ENCODE measurements at regions not wholly inside any gene's neighbourhood (a gene's known extent, or its start where the extent isn't known, plus 50 kb on each side); places are given as distances from the start of the nearest gene placed in this dataset.

DNA sequence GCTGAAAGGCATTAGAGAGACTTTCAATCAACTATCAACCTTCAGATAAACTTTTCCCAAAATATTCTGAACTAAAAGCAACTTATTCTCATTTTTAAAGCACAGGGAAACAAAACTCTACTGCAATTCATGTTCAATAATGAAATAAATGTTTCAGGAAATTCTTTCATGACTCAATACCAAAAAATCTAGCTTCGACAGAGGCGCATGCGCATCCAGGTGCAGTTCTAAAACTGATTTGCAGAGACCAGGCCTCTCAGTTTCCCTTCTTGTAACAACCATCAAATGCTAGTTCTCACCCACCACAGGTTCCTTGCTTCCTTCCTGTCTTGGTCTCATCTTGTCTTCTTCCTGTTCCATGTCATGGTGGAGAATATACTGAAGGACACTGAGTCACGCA, 55.3 kb upstream of the NRBF2 start:
- Histone ChIP-seq H3K36me3 (ENCODE audit: control insufficient read depth, insufficient read depth, low read length) (no peaks in the 10 kb centered on the region), H3K27me3 (ENCODE audit: control insufficient read depth, insufficient read depth, low read length) (no peaks in the 10 kb centered on the region), H3K4me3 (ENCODE audit: low read length) (no peak overlapping the region), H3K9ac (ENCODE audit: low read length) (no peak overlapping the region), H3K27ac (ENCODE audit: low read depth, low read length) (no peak overlapping the region), H3K4me1 (ENCODE audit: control insufficient read depth, insufficient read depth, low read length) (no peaks in the 10 kb centered on the region)

DNA sequence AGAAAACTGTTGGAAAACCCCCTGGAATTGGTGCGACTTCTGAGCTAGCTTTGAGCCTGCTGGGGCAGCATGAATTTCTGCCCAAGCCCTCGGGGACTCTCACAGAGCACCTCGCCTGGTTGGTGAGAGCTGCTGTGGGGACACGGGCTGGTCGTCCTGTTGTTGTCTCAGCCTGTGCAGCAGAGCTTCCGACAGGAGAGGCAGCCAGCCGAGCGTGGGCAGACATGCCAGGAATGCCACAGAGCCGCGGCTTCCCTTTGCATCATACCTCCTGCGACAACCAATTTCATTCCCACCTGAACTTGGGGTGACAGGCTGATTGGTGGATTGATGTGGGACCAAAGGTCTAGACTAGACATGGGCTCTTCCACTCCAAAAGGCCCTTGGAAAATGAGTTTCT, 60.2 kb upstream of the NRBF2 start:
- no peak overlapping the region for H3K27ac ChIP-seq (ENCODE audit: low read depth, low read length)
- no peaks in the 10 kb centered on the region for H3K4me1 ChIP-seq (ENCODE audit: control insufficient read depth, insufficient read depth, low read length)
- H3K27me3 ChIP-seq (ENCODE audit: control insufficient read depth, insufficient read depth, low read length), result no peaks in the 10 kb centered on the region
- H3K4me3 ChIP-seq (ENCODE audit: low read length), result no peak overlapping the region
- H3K36me3 ChIP-seq (ENCODE audit: control insufficient read depth, insufficient read depth, low read length), result no peaks in the 10 kb centered on the region
- H3K9ac ChIP-seq (ENCODE audit: low read length), result no peak overlapping the region

DNA sequence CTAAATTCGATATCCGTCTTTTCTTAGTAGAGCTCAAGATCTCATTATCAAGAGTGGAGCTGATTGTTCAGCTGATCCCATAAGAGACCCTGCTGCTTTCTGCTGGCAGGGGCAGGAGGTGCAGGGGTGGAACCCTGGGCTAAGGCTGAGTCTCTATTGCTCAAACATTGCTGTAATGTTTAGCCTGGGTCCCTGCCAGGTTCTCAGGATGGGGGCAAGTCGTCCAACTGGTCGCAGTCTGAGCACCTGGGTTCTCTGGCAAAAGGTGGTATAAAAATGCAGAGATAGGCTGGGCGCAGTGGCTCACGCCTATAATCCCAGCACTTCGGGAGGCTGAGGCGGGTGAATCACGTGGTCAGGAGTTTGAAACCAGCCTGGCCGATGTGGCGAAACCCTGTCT, 62.0 kb upstream of the NRBF2 start:
- no peaks in the 10 kb centered on the region for H3K27me3 ChIP-seq (ENCODE audit: control insufficient read depth, insufficient read depth, low read length)
- H3K9ac ChIP-seq (ENCODE audit: low read length), result no peak overlapping the region
- no peak overlapping the region for H3K27ac ChIP-seq (ENCODE audit: low read depth, low read length)
- H3K36me3 ChIP-seq (ENCODE audit: control insufficient read depth, insufficient read depth, low read length), result no peaks in the 10 kb centered on the region
- H3K4me1 ChIP-seq (ENCODE audit: control insufficient read depth, insufficient read depth, low read length), result no peaks in the 10 kb centered on the region
- no peak overlapping the region for H3K4me3 ChIP-seq (ENCODE audit: low read length)

DNA sequence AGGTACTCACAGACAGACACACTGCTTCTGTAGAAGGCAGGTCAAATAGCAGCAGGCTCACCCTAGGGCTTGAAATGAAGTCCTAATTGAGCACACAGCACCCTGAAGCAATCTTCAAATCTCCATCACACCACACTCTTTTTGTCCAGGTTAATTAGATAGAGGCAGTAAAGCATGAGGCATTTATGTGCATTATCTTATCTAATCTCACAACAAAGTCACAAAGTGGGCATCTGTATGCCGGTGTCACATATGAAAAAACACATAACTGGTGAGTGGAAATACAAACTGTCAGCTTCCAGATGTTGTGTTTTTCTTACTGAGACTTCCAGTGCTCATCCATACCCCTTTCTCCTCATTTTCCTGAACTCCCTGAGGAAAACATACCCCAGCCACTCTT, 63.8 kb upstream of the NRBF2 start:
- Histone ChIP-seq H3K36me3 (ENCODE audit: control insufficient read depth, insufficient read depth, low read length) (no peaks in the 10 kb centered on the region), H3K4me1 (ENCODE audit: control insufficient read depth, insufficient read depth, low read length) (no peaks in the 10 kb centered on the region), H3K27me3 (ENCODE audit: control insufficient read depth, insufficient read depth, low read length) (no peaks in the 10 kb centered on the region), H3K27ac (ENCODE audit: low read depth, low read length) (no peak overlapping the region), H3K9ac (ENCODE audit: low read length) (no peak overlapping the region), H3K4me3 (ENCODE audit: low read length) (no peak overlapping the region)

DNA sequence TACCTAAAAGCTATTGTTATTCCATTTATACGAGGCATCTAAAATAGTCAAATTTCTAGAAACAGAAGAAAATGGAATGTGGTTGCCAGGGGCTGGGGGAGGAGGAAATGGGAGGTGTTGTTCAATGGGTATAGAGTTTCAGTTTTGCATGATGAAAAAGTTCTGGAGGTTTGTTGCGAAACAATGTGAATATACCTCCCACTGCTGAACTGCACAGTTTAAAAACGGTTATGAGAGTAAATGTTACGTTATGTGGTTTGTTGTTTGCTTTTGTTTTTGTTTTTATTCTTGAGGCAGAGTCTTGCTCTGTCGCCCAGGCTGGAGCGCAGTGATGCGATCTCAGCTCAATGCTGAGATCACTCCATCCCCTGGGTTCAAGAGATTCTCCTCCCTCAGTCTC, 64.9 kb upstream of the NRBF2 start:
- Histone ChIP-seq H3K4me1 (ENCODE audit: control insufficient read depth, insufficient read depth, low read length) (no peaks in the 10 kb centered on the region), H3K27me3 (ENCODE audit: control insufficient read depth, insufficient read depth, low read length) (no peaks in the 10 kb centered on the region), H3K4me3 (ENCODE audit: low read length) (no peak overlapping the region), H3K27ac (ENCODE audit: low read depth, low read length) (no peak overlapping the region), H3K36me3 (ENCODE audit: control insufficient read depth, insufficient read depth, low read length) (no peaks in the 10 kb centered on the region), H3K9ac (ENCODE audit: low read length) (no peak overlapping the region)

DNA sequence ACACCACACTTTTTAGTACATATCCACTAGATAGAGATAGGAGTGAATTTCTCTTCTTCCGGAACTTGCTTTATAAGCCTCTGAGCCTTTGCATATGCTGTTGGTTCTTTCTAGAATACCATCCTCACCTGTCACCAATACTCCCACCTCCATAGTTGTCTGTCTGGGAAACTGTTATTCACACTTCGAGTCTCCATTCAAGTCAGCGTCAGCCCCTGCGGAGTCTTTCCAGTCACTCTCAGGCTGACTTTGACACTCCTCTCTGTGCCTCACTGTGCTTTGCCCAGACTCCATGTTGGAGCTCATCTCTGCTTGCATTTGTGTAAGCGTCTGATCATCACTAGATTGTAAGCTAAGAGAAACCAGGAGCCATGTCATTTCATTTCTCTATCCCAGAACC, 66.5 kb upstream of the NRBF2 start:
- Histone ChIP-seq H3K36me3 (ENCODE audit: control insufficient read depth, insufficient read depth, low read length) (no peaks in the 10 kb centered on the region), H3K27me3 (ENCODE audit: control insufficient read depth, insufficient read depth, low read length) (no peaks in the 10 kb centered on the region), H3K9ac (ENCODE audit: low read length) (no peak overlapping the region), H3K27ac (ENCODE audit: low read depth, low read length) (no peak overlapping the region), H3K4me1 (ENCODE audit: control insufficient read depth, insufficient read depth, low read length) (no peaks in the 10 kb centered on the region), H3K4me3 (ENCODE audit: low read length) (no peak overlapping the region)

DNA sequence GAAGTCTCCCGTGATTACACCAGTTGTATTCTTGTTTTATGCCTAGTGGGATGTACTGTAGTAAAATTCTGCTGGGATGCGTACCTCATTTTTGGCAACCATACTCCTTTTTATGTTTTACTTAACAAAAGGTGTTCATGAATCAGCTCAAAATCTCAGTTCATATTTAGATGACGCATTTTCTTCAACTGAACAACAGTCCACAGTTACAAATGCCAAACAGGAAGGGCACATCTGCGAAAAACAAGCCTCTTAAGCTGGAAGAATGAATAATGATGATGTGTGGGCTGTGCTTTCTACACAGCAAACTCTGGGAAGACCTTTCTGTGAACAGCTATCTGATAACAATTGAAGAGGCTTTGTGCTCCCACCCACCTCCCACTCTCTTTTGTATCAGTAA, 68.4 kb upstream of the NRBF2 start:
- no peak overlapping the region for H3K27ac ChIP-seq (ENCODE audit: low read depth, low read length)
- no peaks in the 10 kb centered on the region for H3K27me3 ChIP-seq (ENCODE audit: control insufficient read depth, insufficient read depth, low read length)
- no peaks in the 10 kb centered on the region for H3K36me3 ChIP-seq (ENCODE audit: control insufficient read depth, insufficient read depth, low read length)
- H3K4me3 ChIP-seq (ENCODE audit: low read length), result no peak overlapping the region
- no peaks in the 10 kb centered on the region for H3K4me1 ChIP-seq (ENCODE audit: control insufficient read depth, insufficient read depth, low read length)
- H3K9ac ChIP-seq (ENCODE audit: low read length), result no peak overlapping the region

DNA sequence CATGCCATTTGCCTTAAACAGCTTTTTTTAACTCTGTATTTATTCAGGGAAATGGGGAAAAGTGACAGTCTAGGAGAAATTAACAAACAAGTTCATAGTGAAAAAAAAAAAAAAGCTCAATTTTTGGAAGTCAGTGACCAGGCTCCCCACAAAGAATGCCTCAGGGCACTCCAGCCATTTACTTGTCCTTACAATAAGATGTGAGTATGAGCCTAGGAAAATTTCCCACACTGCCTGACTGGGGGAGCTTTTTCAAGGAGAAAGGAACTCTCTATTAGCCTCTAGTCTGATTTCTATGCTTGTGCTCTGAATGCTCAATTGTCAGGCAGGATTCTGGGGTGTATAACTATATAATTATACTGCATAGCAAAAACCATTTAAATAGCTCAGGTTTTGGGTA, 74.9 kb upstream of the NRBF2 start:
- no peak overlapping the region for H3K27ac ChIP-seq (ENCODE audit: low read depth, low read length)
- no peaks in the 10 kb centered on the region for H3K4me1 ChIP-seq (ENCODE audit: control insufficient read depth, insufficient read depth, low read length)
- H3K4me3 ChIP-seq (ENCODE audit: low read length), result no peak overlapping the region
- no peaks in the 10 kb centered on the region for H3K36me3 ChIP-seq (ENCODE audit: control insufficient read depth, insufficient read depth, low read length)
- no peak overlapping the region for H3K9ac ChIP-seq (ENCODE audit: low read length)
- H3K27me3 ChIP-seq (ENCODE audit: control insufficient read depth, insufficient read depth, low read length), result no peaks in the 10 kb centered on the region

DNA sequence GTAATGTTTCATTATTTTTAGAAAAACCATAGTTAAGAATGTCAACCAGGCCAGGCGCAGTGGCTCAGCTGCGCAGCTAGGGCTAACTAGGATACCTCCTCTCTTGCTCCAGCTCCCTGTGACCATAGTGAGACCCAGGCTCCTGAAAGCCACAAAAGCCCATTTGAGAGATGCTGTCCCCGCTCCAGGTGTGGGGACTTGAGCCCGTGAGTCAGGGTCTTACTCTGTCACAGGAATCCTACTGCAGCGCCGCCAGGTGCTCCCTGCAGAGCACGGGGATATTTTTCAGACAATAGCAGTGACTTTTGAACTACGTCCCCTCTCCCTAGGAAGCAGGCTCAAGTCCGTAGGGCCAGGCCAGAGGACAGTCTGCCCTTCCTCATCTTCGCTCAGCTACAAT, 75.6 kb upstream of the NRBF2 start:
- Histone ChIP-seq H3K36me3 (ENCODE audit: control insufficient read depth, insufficient read depth, low read length) (no peaks in the 10 kb centered on the region), H3K27ac (ENCODE audit: low read depth, low read length) (no peak overlapping the region), H3K4me1 (ENCODE audit: control insufficient read depth, insufficient read depth, low read length) (no peaks in the 10 kb centered on the region), H3K27me3 (ENCODE audit: control insufficient read depth, insufficient read depth, low read length) (no peaks in the 10 kb centered on the region), H3K9ac (ENCODE audit: low read length) (no peak overlapping the region), H3K4me3 (ENCODE audit: low read length) (no peak overlapping the region)

DNA sequence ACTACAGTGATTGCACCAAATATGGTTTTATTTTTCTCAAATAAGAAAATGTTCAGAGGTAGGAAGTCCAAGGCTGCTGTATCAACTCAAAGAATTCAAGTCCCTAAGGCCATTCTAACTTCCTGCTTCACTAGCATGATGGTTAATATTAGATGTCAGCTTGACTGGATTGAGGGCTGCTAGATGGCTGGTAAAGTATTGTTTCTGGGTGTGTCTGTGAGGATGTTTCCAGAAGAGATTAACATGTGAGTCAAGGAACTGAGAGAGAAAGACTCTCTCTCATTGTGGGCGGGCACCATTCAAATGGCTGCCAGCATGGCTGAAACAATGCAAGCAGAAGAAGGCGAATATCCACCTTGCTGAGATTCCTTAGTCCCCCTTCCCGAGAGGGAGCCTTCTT, 77.4 kb upstream of the NRBF2 start:
- no peaks in the 10 kb centered on the region for H3K36me3 ChIP-seq (ENCODE audit: control insufficient read depth, insufficient read depth, low read length)
- no peak overlapping the region for H3K9ac ChIP-seq (ENCODE audit: low read length)

DNA sequence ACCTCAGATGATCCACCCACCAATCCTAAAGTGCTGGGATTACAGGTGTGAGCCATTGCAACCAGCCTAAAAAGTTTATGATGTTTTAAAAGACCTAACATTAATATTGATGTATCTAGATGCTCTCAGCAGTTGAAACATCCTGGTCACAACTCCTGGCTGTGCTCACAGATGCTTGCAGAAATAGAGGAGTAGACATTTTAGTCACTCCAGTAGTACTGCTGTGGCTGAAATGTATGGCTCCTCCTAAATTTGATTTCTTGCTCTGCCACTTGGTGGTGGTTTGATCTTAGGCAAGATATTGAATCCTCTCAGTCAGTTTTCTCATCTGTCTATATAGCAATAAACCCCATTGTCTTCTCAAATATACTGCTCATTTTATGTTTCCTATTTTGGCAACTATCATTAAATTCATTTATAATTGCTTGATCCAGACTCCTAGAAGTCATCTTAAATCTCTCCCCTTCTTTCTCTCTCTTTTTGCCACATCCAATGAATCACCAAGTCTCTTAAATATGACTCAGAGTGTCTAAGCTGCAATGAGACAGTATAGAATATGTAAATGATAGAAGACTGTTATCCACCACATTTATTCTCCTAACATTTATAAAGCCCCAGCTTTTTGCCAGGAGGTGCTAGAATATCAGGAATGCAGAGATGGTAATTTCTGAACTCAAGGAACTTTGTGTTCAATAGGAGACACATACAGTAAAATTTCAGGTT, 78.1 kb upstream of the NRBF2 start:
- Histone ChIP-seq H3K4me3 (ENCODE audit: low read length) (no peak overlapping the region), H3K36me3 (ENCODE audit: control insufficient read depth, insufficient read depth, low read length) (no peaks in the 10 kb centered on the region), H3K27me3 (ENCODE audit: control insufficient read depth, insufficient read depth, low read length) (no peaks in the 10 kb centered on the region), H3K27ac (ENCODE audit: low read depth, low read length) (no peak overlapping the region), H3K4me1 (ENCODE audit: control insufficient read depth, insufficient read depth, low read length) (no peaks in the 10 kb centered on the region), H3K9ac (ENCODE audit: low read length) (no peak overlapping the region)

More for the DNA sequence above, 77.4 kb upstream of the NRBF2 start:
- Histone ChIP-seq H3K4me3 (ENCODE audit: low read length) (no peak overlapping the region), H3K27ac (ENCODE audit: low read depth, low read length) (no peak overlapping the region), H3K4me1 (ENCODE audit: control insufficient read depth, insufficient read depth, low read length) (no peaks in the 10 kb centered on the region), H3K27me3 (ENCODE audit: control insufficient read depth, insufficient read depth, low read length) (no peaks in the 10 kb centered on the region)

DNA sequence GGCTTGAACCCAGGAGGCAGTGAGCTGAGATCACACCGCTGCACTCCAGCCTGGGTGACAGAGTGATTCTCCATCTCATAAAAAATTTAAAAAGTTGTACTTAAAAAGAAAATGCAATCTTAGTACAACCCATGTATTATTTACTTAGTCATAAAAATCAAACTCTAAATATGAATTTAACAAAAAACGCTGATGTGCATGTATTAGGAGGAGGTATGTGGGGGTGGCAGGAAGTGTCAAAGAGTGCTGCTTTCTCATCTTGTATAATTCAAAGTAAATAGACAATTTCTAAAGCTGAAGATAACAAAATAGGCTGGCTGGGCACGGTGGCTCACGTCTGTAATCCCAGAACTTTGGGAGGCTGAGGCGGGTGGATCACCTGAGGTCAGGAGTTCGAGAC, 81.0 kb upstream of the NRBF2 start:
- H3K4me1 ChIP-seq (ENCODE audit: control insufficient read depth, insufficient read depth, low read length), result no peaks in the 10 kb centered on the region
- H3K4me3 ChIP-seq (ENCODE audit: low read length), result no peak overlapping the region
- H3K27ac ChIP-seq (ENCODE audit: low read depth, low read length), result no peak overlapping the region
- no peaks in the 10 kb centered on the region for H3K36me3 ChIP-seq (ENCODE audit: control insufficient read depth, insufficient read depth, low read length)
- no peaks in the 10 kb centered on the region for H3K27me3 ChIP-seq (ENCODE audit: control insufficient read depth, insufficient read depth, low read length)
- H3K9ac ChIP-seq (ENCODE audit: low read length), result no peak overlapping the region

DNA sequence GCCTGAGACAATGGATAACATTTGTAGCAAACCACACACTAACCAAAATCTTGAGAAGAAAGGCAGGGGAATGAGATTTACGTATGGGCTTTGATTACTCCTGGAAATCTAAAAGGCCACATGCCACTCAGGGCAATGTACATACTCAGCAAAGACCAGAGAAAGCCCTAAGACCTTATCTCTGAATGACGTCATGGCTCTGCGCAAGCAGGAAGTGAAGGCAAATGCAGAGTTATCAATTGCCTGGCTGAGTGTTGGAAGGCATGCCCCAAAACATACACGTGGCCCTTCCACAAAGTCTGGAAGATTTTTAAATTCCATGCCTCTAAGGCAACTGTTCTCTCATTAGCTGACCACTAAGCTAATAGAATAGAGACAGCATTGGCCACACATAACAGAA, 90.9 kb upstream of the NRBF2 start:
- no peak overlapping the region for H3K27ac ChIP-seq (ENCODE audit: low read depth, low read length)
- H3K4me1 ChIP-seq (ENCODE audit: control insufficient read depth, insufficient read depth, low read length), result no peaks in the 10 kb centered on the region
- H3K36me3 ChIP-seq (ENCODE audit: control insufficient read depth, insufficient read depth, low read length), result no peaks in the 10 kb centered on the region
- H3K4me3 ChIP-seq (ENCODE audit: low read length), result no peak overlapping the region
- H3K27me3 ChIP-seq (ENCODE audit: control insufficient read depth, insufficient read depth, low read length), result no peaks in the 10 kb centered on the region
- H3K9ac ChIP-seq (ENCODE audit: low read length), result no peak overlapping the region
